Gastrocnemius medialis (tissue), 4 donors: ENCODE measurements at regions not wholly inside any gene's neighbourhood (a gene's known extent, or its start where the extent isn't known, plus 50 kb on each side); places are given as distances from the start of the nearest gene placed in this dataset.
"Not testable (repeated sequence)": the region's sequence is repeated elsewhere in the genome, so short reads cannot be mapped to it uniquely, and the experiment has no call there.

Experiments
- CTCF ChIP-seq, 5 experiments: fragments of 450-650 bp in 3 of 5; fragments of 200-600 bp in 2 of 5; sonication (generic) in 2 of 5; IDR thresholded peaks in 4 of 5; conservative IDR thresholded peaks in 1 of 5; 1 replicate in 4 of 5; 2 replicates in 1 of 5; pipeline ENCODE4 v1.5.1; 2016 to 2019; ENCODE audit warnings: antibody characterized with exemption in 5 of 5, mild to moderate bottlenecking in 3 of 5, moderate library complexity in 3 of 5
- POLR2A ChIP-seq, 2 donors: fragments of 450-650 bp; IDR thresholded peaks; one replicate each; pipeline ENCODE4 v1.6.1; 2017; ENCODE audit warnings: antibody characterized with exemption in 2 of 2, mild to moderate bottlenecking in 2 of 2, moderate library complexity in 2 of 2

- TF ChIP-seq CTCF (IDR thresholded peaks at IDR 0.05 in 4 of 5, conservative IDR thresholded peaks at IDR 0.05 in 1 of 5); POLR2A (IDR thresholded peaks at IDR 0.05): not testable (repeated sequence)
Measured at GRCh38 chr2:95676573-95676972, 84.8 kb downstream of the TRIM43 start.
